OCI-LY7 (cell line): ENCODE measurements at regions not wholly inside any gene's neighbourhood (a gene's known extent, or its start where the extent isn't known, plus 50 kb on each side); places are given as distances from the start of the nearest gene placed in this dataset.

ENCODE experiments used
- BruUV-seq: library from RNA; stranded (reverse); fragments of 400-500 nt; replicated peaks from 2 replicates; lab custom pipeline; 2021; lab: Mats Ljungman, UMichigan
- CTCF ChIA-PET: fragments of 300-600 bp; sonication (Branson Sonifier 250); formaldehyde crosslinking; loops from one replicate; lab custom pipeline; 2022; ENCODE audit warnings: antibody characterized with exemption; ENCODE audit not compliant: unreplicated experiment; lab: Charles Lee
- POLR2A ChIA-PET: fragments of 300-600 bp; sonication (Branson Sonifier 250); formaldehyde crosslinking; loops from one replicate; lab custom pipeline; 2022; ENCODE audit warnings: antibody characterized with exemption; lab: Charles Lee
- DNase-seq: peaks from one replicate; pipeline ENCODE4 v3.0.0-alpha.2; 2015; ENCODE audit warnings: low spot score
- H2AFZ ChIP-seq: fragments of 200-600 bp; sonication (generic), shearing (Covaris generic); 2 replicates; pipeline ENCODE4 v1.6.1; 2014; ENCODE audit warnings: mild to moderate bottlenecking, antibody characterized with exemption, low read length, moderate library complexity
- H3K27ac ChIP-seq: fragments of 200-600 bp; sonication (generic); 2 replicates; pipeline ENCODE4 v1.5.1; 2014; ENCODE audit warnings: mixed run types, low read depth, mild to moderate bottlenecking, moderate library complexity, low read length, inconsistent platforms; ENCODE audit not compliant: poor library complexity, severe bottlenecking
- H3K36me3 ChIP-seq: fragments of 200-600 bp; sonication (generic); 2 replicates; pipeline ENCODE4 v1.6.1; 2014; ENCODE audit warnings: mild to moderate bottlenecking, antibody characterized with exemption, low read length, moderate library complexity, mixed read lengths; ENCODE audit not compliant: insufficient read depth
- H3K4me1 ChIP-seq: fragments of 200-600 bp; sonication (generic); 2 replicates; pipeline ENCODE4 v1.5.1; 2014; ENCODE audit warnings: mild to moderate bottlenecking, low read length; ENCODE audit not compliant: insufficient read depth, poor library complexity, severe bottlenecking
- H3K4me2 ChIP-seq: fragments of 200-600 bp; sonication (generic); 2 replicates; pipeline ENCODE4 v1.6.1; 2014; ENCODE audit warnings: mild to moderate bottlenecking, low read length
- H3K4me3 ChIP-seq: fragments of 200-600 bp; sonication (generic); 2 replicates; pipeline ENCODE4 v1.5.1; 2014; ENCODE audit warnings: mild to moderate bottlenecking, low read depth, low read length; ENCODE audit not compliant: poor library complexity, severe bottlenecking
- H3K79me2 ChIP-seq: fragments of 200-600 bp; sonication (generic); 2 replicates; pipeline ENCODE4 v1.6.1; 2016; ENCODE audit warnings: low read depth, mild to moderate bottlenecking, low read length, moderate library complexity, mixed read lengths; ENCODE audit not compliant: insufficient read depth
- H3K9me2 ChIP-seq: fragments of 200-600 bp; sonication (generic); 2 replicates; pipeline ENCODE4 v1.6.1; 2016; ENCODE audit warnings: mild to moderate bottlenecking, low read length, mixed read lengths; ENCODE audit not compliant: insufficient read depth
- H3K9me3 ChIP-seq: fragments of 200-600 bp; sonication (generic); 2 replicates; pipeline ENCODE4 v1.6.1; 2014; ENCODE audit warnings: mild to moderate bottlenecking, mixed run types, low read length, mixed read lengths
- H4K20me1 ChIP-seq: fragments of 200-600 bp; sonication (generic); 2 replicates; pipeline ENCODE4 v1.6.1; 2014; ENCODE audit warnings: mild to moderate bottlenecking, antibody characterized with exemption, low read length, moderate library complexity, mixed read lengths; ENCODE audit not compliant: insufficient read depth
- EZH2phosphoT487 ChIP-seq: fragments of 200-600 bp; sonication (generic); IDR thresholded peaks from 2 replicates; pipeline ENCODE4 v1.6.1; 2018; ENCODE audit warnings: low read depth, borderline replicate concordance, mild to moderate bottlenecking, mixed run types, antibody characterized with exemption, low read length, moderate library complexity, mixed read lengths
- intact Hi-C: fragments of 100-400 bp; cut with micrococcal nuclease; formaldehyde crosslinking; loops from one replicate; pipeline ENCODE4 v1.10.0; 2022; ENCODE audit not compliant: unreplicated experiment
- TF ChIP-seq, protein P1 (sequence below): fragments of 200-600 bp; sonication (generic); conservative IDR thresholded peaks from 2 replicates; pipeline ENCODE4 v1.5.1; 2014; ENCODE audit warnings: mild to moderate bottlenecking, antibody characterized with exemption, low read length, moderate library complexity, mixed read lengths

DNA sequence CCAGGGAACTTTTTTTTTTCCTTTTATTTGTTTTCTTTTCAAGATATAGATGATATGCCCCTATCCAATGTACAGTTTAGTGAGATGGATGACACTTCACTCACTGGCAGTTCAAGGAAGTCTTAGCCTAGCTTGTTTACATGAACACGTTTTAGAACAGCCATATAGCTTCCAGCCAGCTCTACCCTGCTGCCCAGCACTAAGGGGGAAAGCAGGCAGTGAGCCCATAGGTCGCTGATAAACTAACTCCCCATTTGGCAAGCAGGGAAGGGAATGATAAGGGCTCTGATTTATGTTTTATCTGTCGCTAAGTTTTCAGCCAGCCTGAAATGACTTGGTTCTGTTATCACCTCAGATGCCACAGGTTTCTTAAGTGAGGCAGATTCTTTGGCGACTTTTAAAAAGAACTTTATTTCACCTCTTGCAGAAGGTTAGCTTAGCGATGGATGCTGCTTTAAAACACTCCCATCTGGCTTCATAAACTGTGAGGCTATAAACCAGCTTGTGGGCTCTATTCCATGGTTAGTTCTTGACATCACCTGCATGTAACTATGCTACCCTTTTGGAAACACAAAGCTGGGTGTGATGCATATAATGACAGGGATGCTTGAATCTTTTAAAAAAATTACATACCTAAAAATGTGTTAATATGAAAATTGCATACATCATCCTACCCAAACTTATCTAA, 348.4 kb downstream of the FBXO8 start:
- H3K79me2 ChIP-seq = no peaks in the 10 kb centered on the region
- no peaks in the 10 kb centered on the region for H3K36me3 ChIP-seq
- no peak overlapping the region for H2AFZ ChIP-seq
- ChIA-PET POLR2A (no interaction called here), CTCF (no interaction called here)
- no peaks in the 10 kb centered on the region for H3K4me1 ChIP-seq
- H4K20me1 ChIP-seq = no peaks in the 10 kb centered on the region
- no peaks in the 10 kb centered on the region for H3K9me3 ChIP-seq
- H3K4me2 ChIP-seq = no peak overlapping the region
- H3K9me2 ChIP-seq = no peaks in the 10 kb centered on the region
- DNase-seq = no peak
- no peak overlapping the region for H3K27ac ChIP-seq
- no TSS peak for BruUV-seq
- TF ChIP-seq EZH2phosphoT487 = no peak
- TF ChIP-seq, protein P1, sequence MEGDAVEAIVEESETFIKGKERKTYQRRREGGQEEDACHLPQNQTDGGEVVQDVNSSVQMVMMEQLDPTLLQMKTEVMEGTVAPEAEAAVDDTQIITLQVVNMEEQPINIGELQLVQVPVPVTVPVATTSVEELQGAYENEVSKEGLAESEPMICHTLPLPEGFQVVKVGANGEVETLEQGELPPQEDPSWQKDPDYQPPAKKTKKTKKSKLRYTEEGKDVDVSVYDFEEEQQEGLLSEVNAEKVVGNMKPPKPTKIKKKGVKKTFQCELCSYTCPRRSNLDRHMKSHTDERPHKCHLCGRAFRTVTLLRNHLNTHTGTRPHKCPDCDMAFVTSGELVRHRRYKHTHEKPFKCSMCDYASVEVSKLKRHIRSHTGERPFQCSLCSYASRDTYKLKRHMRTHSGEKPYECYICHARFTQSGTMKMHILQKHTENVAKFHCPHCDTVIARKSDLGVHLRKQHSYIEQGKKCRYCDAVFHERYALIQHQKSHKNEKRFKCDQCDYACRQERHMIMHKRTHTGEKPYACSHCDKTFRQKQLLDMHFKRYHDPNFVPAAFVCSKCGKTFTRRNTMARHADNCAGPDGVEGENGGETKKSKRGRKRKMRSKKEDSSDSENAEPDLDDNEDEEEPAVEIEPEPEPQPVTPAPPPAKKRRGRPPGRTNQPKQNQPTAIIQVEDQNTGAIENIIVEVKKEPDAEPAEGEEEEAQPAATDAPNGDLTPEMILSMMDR = no peak
- intact Hi-C loops = no loop called here
- H3K4me3 ChIP-seq = no peak overlapping the region

DNA sequence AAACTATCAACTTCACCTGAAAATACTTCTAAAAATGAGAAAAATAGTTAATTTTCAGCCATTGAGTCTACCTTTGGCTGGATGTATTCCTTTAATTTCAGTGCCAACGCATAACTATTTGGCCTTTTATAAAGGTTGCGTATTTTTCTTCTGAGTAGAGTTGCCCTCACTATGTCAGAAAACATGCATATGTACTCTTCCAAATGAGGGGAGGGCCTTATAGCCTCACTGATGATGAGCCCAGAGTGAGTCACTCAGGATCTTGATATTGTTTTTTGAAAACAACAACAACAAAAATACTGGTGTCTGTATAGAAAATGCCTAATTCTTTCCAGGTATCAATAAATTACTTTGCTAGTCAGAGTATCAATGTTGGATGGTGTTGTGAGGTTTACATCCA, 349.3 kb downstream of the FBXO8 start:
- no TSS peak for BruUV-seq
- no peaks in the 10 kb centered on the region for H3K36me3 ChIP-seq
- DNase-seq = no peak
- TF ChIP-seq, protein P1 = no peak
- TF ChIP-seq EZH2phosphoT487 = no peak
- H3K4me2 ChIP-seq = no peak overlapping the region
- H2AFZ ChIP-seq = no peak overlapping the region
- no peaks in the 10 kb centered on the region for H3K9me3 ChIP-seq
- no peak overlapping the region for H3K27ac ChIP-seq
- no peaks in the 10 kb centered on the region for H3K9me2 ChIP-seq
- H3K79me2 ChIP-seq = no peaks in the 10 kb centered on the region
- ChIA-PET POLR2A (no interaction called here), CTCF (no interaction called here)
- H3K4me1 ChIP-seq = no peaks in the 10 kb centered on the region
- H4K20me1 ChIP-seq = no peaks in the 10 kb centered on the region
- H3K4me3 ChIP-seq = no peak overlapping the region
- intact Hi-C loops = no loop called here

DNA sequence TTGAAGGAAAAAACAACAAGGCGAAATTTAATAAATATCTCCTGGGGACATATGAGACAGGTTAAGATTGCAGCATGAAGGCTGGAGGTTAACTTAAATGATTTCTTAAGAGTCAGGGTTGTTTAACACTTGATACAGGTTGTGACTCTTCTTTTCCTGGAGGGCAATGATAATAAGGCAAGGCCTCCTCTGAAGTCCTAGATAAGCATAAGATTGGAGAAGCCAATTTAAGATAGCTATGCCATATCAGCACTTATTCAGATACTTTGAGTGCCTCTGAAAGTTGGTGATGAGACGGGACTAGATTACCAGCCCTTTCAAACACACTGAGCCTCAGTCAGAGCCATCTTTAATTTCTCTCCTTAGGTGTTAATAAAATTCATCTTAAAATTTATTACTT, 350.8 kb downstream of the FBXO8 start:
- CTCF ChIA-PET = no interaction called here
- TF ChIP-seq EZH2phosphoT487 = no peak
- TF ChIP-seq, protein P1 = no peak

More for the DNA sequence above, 350.8 kb downstream of the FBXO8 start:
- POLR2A ChIA-PET = no interaction called here
- H3K4me1 ChIP-seq = no peaks in the 10 kb centered on the region
- H2AFZ ChIP-seq = no peak overlapping the region
- no peaks in the 10 kb centered on the region for H3K9me2 ChIP-seq
- H3K27ac ChIP-seq = no peak overlapping the region
- BruUV-seq = no TSS peak
- no peak for DNase-seq
- intact Hi-C loops = no loop called here
- H3K4me3 ChIP-seq = no peak overlapping the region
- no peak overlapping the region for H3K4me2 ChIP-seq
- no peaks in the 10 kb centered on the region for H3K9me3 ChIP-seq
- H3K79me2 ChIP-seq = no peaks in the 10 kb centered on the region
- H4K20me1 ChIP-seq = no peaks in the 10 kb centered on the region
- no peaks in the 10 kb centered on the region for H3K36me3 ChIP-seq
